ENCODE measurements at regions not wholly inside any gene's neighbourhood (a gene's known extent, or its start where the extent isn't known, plus 50 kb on each side); places are given as distances from the start of the nearest gene placed in this dataset.
"Not testable (repeated sequence)": the region's sequence is repeated elsewhere in the genome, so short reads cannot be mapped to it uniquely, and the experiment has no call there.

DNA sequence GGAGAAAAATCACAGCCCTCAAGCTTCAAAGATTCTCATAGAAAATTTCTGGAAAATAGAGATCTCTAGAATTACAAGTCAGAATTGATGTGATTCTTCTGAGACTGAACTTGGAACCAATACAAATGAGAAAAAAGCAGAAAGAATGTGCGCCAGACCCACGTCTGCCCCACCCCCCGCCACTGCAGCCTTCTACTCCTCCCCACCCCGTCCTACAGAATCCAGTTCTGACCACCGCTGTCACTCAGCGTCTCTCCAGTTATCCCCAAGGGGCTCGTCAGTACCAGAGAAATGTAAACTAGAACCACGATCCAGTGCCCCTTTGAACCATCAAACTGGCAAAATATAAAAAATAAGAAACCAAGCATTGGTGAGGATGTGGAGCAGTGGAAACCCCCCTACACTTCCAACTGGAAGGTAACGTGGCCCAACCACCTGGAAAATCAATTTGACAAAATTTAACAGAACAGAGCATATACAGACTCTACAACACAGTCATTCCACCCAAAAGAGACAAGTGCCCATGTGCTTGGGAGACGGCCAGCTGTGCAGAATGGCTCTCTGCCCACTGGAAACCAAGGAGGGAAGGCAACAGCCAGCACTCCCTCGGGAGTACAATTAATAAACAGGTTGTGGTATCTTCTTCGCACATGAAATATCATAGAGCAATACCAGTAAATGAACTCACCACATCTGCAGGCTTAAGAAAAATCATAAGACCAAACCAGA is 397.9 kb downstream of the TNS3 start:
- TF ChIP-seq, protein P1, sequence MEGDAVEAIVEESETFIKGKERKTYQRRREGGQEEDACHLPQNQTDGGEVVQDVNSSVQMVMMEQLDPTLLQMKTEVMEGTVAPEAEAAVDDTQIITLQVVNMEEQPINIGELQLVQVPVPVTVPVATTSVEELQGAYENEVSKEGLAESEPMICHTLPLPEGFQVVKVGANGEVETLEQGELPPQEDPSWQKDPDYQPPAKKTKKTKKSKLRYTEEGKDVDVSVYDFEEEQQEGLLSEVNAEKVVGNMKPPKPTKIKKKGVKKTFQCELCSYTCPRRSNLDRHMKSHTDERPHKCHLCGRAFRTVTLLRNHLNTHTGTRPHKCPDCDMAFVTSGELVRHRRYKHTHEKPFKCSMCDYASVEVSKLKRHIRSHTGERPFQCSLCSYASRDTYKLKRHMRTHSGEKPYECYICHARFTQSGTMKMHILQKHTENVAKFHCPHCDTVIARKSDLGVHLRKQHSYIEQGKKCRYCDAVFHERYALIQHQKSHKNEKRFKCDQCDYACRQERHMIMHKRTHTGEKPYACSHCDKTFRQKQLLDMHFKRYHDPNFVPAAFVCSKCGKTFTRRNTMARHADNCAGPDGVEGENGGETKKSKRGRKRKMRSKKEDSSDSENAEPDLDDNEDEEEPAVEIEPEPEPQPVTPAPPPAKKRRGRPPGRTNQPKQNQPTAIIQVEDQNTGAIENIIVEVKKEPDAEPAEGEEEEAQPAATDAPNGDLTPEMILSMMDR (IDR thresholded peaks at IDR 0.05; ENCODE audit: insufficient read depth, missing control alignments): no peak
- FAIRE-seq (no peak), DNase-seq (ENCODE audit: insufficient read length, low spot score) (no peak)

DNA sequence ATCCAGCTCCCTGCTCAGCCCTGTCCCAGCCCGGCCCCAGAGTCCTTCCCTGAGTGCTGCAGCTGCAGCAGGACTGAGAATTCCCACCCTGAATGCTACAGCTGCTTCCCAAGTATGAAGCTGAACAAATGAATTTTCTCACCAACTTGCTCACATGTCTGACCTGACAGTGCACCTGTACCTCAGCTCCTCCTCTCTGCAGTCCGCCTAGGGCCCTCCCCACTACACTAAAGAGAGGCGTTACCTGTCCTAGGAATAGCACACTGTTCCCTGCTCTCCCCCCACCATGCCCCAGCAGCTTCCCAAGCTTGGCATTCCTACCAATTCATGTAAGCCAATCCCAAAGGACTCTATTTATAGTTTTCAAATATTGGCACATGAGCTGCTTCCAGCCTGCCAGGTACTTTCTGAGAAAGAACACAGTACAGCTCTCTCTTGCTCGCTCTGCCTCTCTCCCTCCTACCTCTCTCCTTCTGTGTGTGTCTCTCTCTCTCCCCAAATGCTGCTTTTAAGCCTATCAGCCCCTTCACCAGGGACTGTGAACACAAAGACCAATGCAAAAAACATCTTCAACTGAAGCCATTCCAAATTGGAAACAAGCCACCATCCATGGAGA is 400.1 kb downstream of the TNS3 start:
- DNase-seq (ENCODE audit: insufficient read length, low spot score) (no peak), FAIRE-seq (no peak)
- TF ChIP-seq, protein P1 (IDR thresholded peaks at IDR 0.05; ENCODE audit: insufficient read depth, missing control alignments): no peak

DNA sequence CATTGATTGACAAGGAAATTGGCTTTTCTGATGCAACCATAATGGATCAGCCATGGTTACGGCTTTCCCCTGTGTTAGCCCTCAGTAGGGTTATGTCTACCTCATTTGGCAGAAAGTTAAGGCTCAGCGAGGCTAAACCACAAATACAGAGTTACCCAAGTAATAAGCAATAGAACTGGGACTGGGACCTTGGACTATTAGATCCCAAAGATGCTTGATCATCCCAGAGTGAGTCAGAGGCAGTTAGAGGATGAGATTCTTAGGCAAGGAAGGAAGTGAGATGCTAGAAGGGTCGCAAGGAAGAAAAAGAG is 401.4 kb downstream of the TNS3 start:
- TF ChIP-seq, protein P1 (IDR thresholded peaks at IDR 0.05; ENCODE audit: insufficient read depth, missing control alignments): no peak
- DNase-seq (ENCODE audit: insufficient read length, low spot score) (no peak), FAIRE-seq (no peak)

DNA sequence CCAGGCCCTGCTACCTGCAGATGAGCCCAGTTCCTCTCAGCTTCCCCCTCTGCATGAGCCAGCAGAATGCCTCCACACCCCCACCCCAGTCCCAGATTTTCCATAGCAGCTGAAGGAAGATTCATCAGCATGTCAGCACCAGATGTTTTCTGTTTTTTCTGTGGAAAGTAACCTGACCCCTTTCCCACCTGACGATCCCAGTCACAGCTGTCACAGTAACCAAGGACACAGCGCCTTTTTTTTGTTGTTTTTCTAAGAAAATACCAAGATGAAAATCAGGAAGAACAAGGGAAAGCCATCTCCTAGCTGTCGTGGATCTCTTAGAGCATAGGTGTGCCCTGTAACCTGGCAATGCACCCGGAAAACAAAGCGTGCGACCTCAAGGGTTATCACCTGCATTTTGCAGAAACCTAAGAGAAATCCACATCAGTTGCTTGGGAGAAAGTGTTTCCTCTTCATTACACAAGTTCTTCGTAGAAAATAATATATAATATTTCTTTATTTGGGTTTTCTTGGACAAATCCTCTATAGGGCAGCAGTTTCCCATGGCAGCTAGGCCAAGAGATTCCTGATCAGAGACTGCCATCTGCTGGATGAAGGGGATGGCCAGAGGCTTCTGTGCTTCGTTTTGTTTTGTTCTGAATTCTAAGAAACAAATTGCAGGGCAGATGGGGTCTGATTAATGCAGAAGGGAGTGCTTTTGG is 401.9 kb downstream of the TNS3 start:
- TF ChIP-seq, protein P1 (IDR thresholded peaks at IDR 0.05; ENCODE audit: insufficient read depth, missing control alignments): peak; percentile 61
- DNase-seq (ENCODE audit: insufficient read length, low spot score) (no peak), FAIRE-seq (no peak)

DNA sequence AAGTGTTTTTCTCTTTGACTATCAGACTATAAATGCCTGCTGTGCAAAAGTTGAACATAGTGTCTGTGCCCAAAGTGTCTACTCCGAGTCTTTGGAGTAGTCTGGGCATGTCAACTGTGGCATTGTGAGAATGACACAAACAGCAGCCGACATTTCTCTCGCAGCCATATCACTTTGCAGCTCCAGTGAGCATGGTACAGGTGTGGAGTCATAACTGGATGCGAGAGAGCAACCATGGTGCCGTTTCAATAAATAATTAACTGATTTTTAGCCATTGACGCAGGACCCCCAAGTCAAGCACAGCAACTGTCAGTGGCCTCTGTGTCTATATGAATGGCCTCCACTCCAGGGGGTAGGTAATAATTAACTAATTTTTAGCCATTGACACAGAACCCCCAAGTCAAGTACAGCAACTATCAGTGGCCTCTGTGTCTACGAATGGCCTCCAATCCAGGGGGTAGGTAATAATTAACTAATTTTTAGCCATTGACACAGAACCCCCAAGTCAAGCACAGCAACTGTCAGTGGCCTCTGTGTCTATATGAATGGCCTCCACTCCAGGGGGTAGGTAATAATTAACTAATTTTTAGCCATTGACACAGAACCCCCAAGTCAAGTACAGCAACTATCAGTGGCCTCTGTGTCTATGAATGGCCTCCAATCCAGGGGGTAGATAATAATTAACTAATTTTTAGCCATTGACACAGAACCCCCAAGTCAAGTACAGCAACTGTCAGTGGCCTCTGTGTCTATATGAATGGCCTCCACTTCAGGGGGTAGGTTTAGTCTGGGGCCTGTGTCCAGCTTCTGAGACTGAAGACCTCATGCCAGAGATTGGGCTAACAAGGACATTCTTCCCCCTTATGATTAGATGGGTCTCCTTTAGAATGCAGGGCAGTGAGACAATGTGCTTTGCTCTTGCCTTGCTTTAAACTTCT is 409.0 kb downstream of the TNS3 start:
- FAIRE-seq; DNase-seq (ENCODE audit: insufficient read length, low spot score): not testable (repeated sequence)

DNA sequence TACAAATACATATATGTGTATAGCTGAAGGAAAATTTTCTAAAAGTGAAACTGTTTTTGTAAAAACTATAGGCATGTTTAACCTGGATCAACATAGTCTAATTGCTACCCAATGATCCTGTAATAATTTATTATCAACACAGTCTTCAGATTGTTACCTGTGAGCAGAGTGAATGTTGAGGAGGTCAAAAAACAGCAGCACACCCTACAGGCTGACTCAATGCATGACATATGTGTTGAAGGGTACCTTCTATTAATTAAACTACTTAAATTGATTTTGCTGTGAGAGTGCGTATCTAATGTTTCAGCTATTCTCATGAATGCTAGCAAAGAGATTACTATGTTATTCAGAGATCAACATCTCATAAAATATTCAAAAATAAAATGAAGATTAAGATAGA is 411.4 kb downstream of the TNS3 start:
- FAIRE-seq: no peak
- DNase-seq (ENCODE audit: insufficient read length, low spot score): no peak

More for the DNA sequence above, 411.4 kb downstream of the TNS3 start:
- TF ChIP-seq, protein P1 (IDR thresholded peaks at IDR 0.05; ENCODE audit: insufficient read depth, missing control alignments): no peak
